GM23338 (cell line): ENCODE measurements at regions not wholly inside any gene's neighbourhood (a gene's known extent, or its start where the extent isn't known, plus 50 kb on each side); places are given as distances from the start of the nearest gene placed in this dataset.

Source experiments
- ATAC-seq: fragments of 200-7000 bp; cut with Tn5 transposase; 3 replicates; pipeline ENCODE4 v1.9.1; 2020
- DNase-seq: peaks from one replicate; pipeline ENCODE4 v3.0.0-alpha.2; 2015; ENCODE audit warnings: low spot score
- H2AFZ ChIP-seq: fragments of 200-600 bp; sonication (generic); 2 replicates; pipeline ENCODE4 v1.8.0; 2016; ENCODE audit warnings: antibody characterized with exemption, mild to moderate bottlenecking, moderate library complexity
- H3F3A ChIP-seq: fragments of 200-600 bp; sonication (generic); replicated peaks from 2 replicates; pipeline ENCODE4 v1.8.0; 2017; ENCODE audit warnings: antibody characterized with exemption, mixed run types, low read depth
- H3K27ac ChIP-seq: fragments of 200-600 bp; sonication (generic); 2 replicates; pipeline ENCODE4 v1.6.1; 2016; ENCODE audit warnings: low read depth
- H3K27me3 ChIP-seq: fragments of 200-600 bp; sonication (generic); 2 replicates; pipeline ENCODE4 v1.8.0; 2016; ENCODE audit warnings: mild to moderate bottlenecking, mixed run types, moderate library complexity; ENCODE audit not compliant: insufficient read depth
- H3K36me3 ChIP-seq: fragments of 200-600 bp; sonication (generic); 2 replicates; pipeline ENCODE4 v1.8.0; 2016; ENCODE audit warnings: mild to moderate bottlenecking; ENCODE audit not compliant: insufficient read depth
- H3K4me1 ChIP-seq: fragments of 200-600 bp; sonication (generic); 2 replicates; pipeline ENCODE4 v1.8.0; 2016; ENCODE audit warnings: mild to moderate bottlenecking, moderate library complexity; ENCODE audit not compliant: insufficient read depth
- H3K4me2 ChIP-seq: fragments of 200-600 bp; sonication (generic); 2 replicates; pipeline ENCODE4 v1.7.1; 2017; ENCODE audit warnings: mixed run types
- H3K4me3 ChIP-seq: fragments of 200-600 bp; sonication (generic); 2 replicates; pipeline ENCODE4 v1.6.1; 2016; ENCODE audit warnings: mixed run types
- H3K79me2 ChIP-seq: fragments of 200-600 bp; sonication (generic); replicated peaks from 2 replicates; pipeline ENCODE4 v1.8.0; 2017; ENCODE audit warnings: mild to moderate bottlenecking; ENCODE audit not compliant: insufficient read depth
- H3K9me2 ChIP-seq: fragments of 200-600 bp; sonication (generic); 2 replicates; pipeline ENCODE4 v1.8.0; 2017; ENCODE audit not compliant: insufficient read depth
- H4K20me1 ChIP-seq: fragments of 200-600 bp; sonication (generic); replicated peaks from 2 replicates; pipeline ENCODE4 v1.8.0; 2017; ENCODE audit warnings: mild to moderate bottlenecking; ENCODE audit not compliant: insufficient read depth
- H3K27ac Mint-ChIP-seq: 2 replicates; pipeline ENCODE4 v1.8.0; 2020; ENCODE audit warnings: inconsistent platforms, mild to moderate bottlenecking, moderate library complexity, mixed read lengths
- H3K27me3 Mint-ChIP-seq: 3 replicates; pipeline ENCODE4 v1.8.0; 2022; ENCODE audit warnings: low read depth, mild to moderate bottlenecking, moderate library complexity, mixed read lengths, inconsistent platforms; ENCODE audit not compliant: insufficient read depth, poor library complexity
- H3K36me3 Mint-ChIP-seq: 3 replicates; pipeline ENCODE4 v1.8.0; 2021; ENCODE audit warnings: low read depth, mild to moderate bottlenecking, inconsistent platforms, moderate library complexity, mixed read lengths
- H3K4me1 Mint-ChIP-seq: 3 replicates; pipeline ENCODE4 v1.8.0; 2020; ENCODE audit warnings: mild to moderate bottlenecking, inconsistent platforms, mixed read lengths
- H3K4me3 Mint-ChIP-seq: 3 replicates; pipeline ENCODE4 v1.8.0; 2021; ENCODE audit warnings: moderate library complexity, mild to moderate bottlenecking, inconsistent platforms, mixed read lengths
- H3K9me3 Mint-ChIP-seq: 3 replicates; pipeline ENCODE4 v1.8.0; 2020; ENCODE audit warnings: moderate library complexity, mild to moderate bottlenecking, inconsistent platforms, mixed read lengths
- CTCF ChIP-seq, 2 experiments: fragments of 200-600 bp in 1 of 2; sonication (generic) in 1 of 2; conservative IDR thresholded peaks; 2 replicates each; pipeline versions ENCODE4 v1.5.1 to v1.6.1; 2016 to 2017; ENCODE audit warnings: antibody characterized with exemption in 2 of 2, low read depth in 2 of 2, mild to moderate bottlenecking in 2 of 2, moderate library complexity in 1 of 2
- ETS1 ChIP-seq: IDR thresholded peaks from 2 replicates; pipeline ENCODE4 v1.6.1; 2016; ENCODE audit warnings: antibody characterized with exemption
- EZH2 ChIP-seq: fragments of 200-600 bp; sonication (generic); IDR thresholded peaks from one replicate; pipeline ENCODE4 v1.8.0; 2017; ENCODE audit warnings: antibody characterized with exemption, mild to moderate bottlenecking, low read depth; ENCODE audit not compliant: unreplicated experiment
- EZH2phosphoT487 ChIP-seq: fragments of 200-600 bp; sonication (generic); IDR thresholded peaks from one replicate; pipeline ENCODE4 v1.8.1; 2018; ENCODE audit warnings: antibody characterized with exemption; ENCODE audit not compliant: unreplicated experiment
- POLR2AphosphoS5 ChIP-seq: IDR thresholded peaks from 2 replicates; pipeline ENCODE4 v1.6.1; 2016; ENCODE audit warnings: antibody characterized with exemption, low read depth
- REST ChIP-seq: IDR thresholded peaks from one replicate; pipeline ENCODE4 v1.6.1; 2018; ENCODE audit warnings: antibody characterized with exemption; ENCODE audit not compliant: unreplicated experiment
- STAT1 ChIP-seq: IDR thresholded peaks from one replicate; pipeline ENCODE4 v1.6.1; 2016; ENCODE audit warnings: antibody characterized with exemption; ENCODE audit not compliant: unreplicated experiment
- ZNF114 ChIP-seq: fragments of 250-450 bp; sonication (Bioruptor Pico); IDR thresholded peaks from 2 replicates; pipeline ENCODE4 v1.5.0; 2020; ENCODE audit warnings: mild to moderate bottlenecking, moderate library complexity
- ZNF462 ChIP-seq: fragments of 250-450 bp; sonication (Bioruptor Pico); IDR thresholded peaks from 2 replicates; pipeline ENCODE4 v1.5.0; 2020; ENCODE audit warnings: mild to moderate bottlenecking, moderate library complexity

- no peak for TF ChIP-seq REST
- no peak for TF ChIP-seq ZNF462
- TF ChIP-seq ETS1 = no peak
- TF ChIP-seq CTCF (conservative IDR thresholded peaks at IDR 0.05; ENCODE audit: low read depth in 2 of 2) = no peak
- no peak for TF ChIP-seq EZH2phosphoT487
- TF ChIP-seq POLR2AphosphoS5 = no peak
- no peak for TF ChIP-seq EZH2
- TF ChIP-seq ZNF114 (CRISPR knock-in tag) = no peak
- TF ChIP-seq STAT1 = no peak
- Histone ChIP-seq H3F3A (no peaks in the 10 kb centered on the region), H3K36me3 (no peaks in the 10 kb centered on the region), H4K20me1 (no peaks in the 10 kb centered on the region), H3K9me2 (no peaks in the 10 kb centered on the region), H3K4me2 (no peak overlapping the region), H3K27ac (no peak overlapping the region), H3K79me2 (no peaks in the 10 kb centered on the region), H2AFZ (no peak overlapping the region), H3K4me3 (no peak overlapping the region), H3K4me1 (no peaks in the 10 kb centered on the region), H3K27me3 (no peaks in the 10 kb centered on the region)
- no peaks in the 10 kb centered on the region for H3K9me3 Mint-ChIP-seq
- no peaks in the 10 kb centered on the region for H3K36me3 Mint-ChIP-seq
- ATAC-seq (no peak), DNase-seq (no peak)
- no peak overlapping the region for H3K27ac Mint-ChIP-seq
- H3K4me1 Mint-ChIP-seq = no peaks in the 10 kb centered on the region
- H3K27me3 Mint-ChIP-seq = no peaks in the 10 kb centered on the region
- H3K4me3 Mint-ChIP-seq = no peak overlapping the region
These were observed 131.3 kb downstream of the SLC30A10 start for GRCh38 chr1:219797009-219797408.
